ENCODE measurements at regions not wholly inside any gene's neighbourhood (a gene's known extent, or its start where the extent isn't known, plus 50 kb on each side); places are given as distances from the start of the nearest gene placed in this dataset.
"Not testable (repeated sequence)": the region's sequence is repeated elsewhere in the genome, so short reads cannot be mapped to it uniquely, and the experiment has no call there.

GRCh38 chr2:154582694-154583093 lies 115.8 kb upstream of the KCNJ3 start:
- not testable (repeated sequence) for DNase-seq (ENCODE audit: low read depth)

GRCh38 chr2:154583274-154583673 lies 115.2 kb upstream of the KCNJ3 start:
- DNase-seq (ENCODE audit: low read depth), result not testable (repeated sequence)

DNA sequence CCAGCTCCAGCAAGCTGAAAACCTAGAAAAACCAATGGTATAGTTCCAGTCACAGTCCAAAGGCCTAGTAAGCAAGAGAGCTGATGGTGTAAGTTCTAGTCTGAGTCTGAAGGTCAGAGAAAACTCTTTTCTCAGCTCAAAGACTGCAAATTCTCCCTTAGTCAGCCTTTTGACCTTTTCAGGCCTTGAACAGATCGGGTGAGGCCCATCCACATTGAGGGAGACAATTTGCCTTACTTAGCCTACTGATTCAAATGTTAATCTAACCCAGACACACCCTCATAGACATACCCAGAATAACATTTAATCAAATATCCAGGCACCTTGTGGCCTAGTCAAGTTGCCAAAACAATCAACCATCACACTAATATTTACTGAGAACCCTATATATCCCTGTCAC lies 110.8 kb upstream of the KCNJ3 start:
- no peak for DNase-seq (ENCODE audit: low read depth)

DNA sequence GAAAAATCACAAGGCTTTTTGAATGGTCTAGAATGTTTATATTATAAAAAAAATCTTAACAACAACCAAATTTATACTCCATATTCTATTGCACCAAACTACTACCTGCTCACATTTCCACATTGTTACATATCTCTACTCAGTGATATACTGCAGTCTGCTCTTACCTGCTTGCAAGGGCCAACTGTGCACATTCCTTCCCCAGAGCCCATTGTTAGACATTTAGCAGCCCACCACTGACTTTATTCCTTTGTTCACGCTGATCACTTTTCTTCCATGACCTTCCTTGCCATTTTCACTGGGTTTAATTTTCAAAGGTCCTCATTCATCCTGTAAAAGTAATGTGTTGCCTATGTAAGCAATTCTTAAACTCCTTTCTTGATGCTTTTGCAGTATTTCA lies 109.7 kb upstream of the KCNJ3 start:
- no peak for DNase-seq (ENCODE audit: low read depth)

- no peak for DNase-seq (ENCODE audit: low read depth)
Observed at GRCh38 chr2:154589514-154589913, 109.0 kb upstream of the KCNJ3 start.

DNA sequence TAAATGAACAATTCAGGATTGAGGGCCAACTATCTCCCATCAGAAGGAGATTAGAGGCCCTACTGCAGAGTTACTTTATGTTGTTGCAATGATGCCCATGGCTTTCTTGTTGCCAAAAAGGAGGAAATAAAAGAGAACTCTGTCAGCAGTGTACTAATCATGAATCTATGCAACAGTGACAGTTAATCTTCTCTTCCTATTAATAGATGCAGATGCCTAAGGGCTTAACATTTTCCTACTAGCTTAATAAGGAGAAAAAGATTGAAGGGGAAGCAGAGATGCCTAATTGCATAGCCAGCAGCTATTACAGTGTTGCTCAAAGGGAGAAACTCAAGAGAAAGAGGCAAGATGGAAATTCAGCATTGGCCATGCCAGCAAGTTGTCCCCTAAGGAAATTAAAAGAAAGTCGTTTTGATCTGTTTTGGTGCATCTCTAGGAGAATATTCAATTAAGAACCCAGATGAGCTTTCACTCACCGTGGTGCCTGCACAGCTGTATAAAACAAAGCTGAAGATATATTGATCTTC lies 107.1 kb upstream of the KCNJ3 start:
- no peak for DNase-seq (ENCODE audit: low read depth)

- no peak for DNase-seq (ENCODE audit: low read depth)
Observed at GRCh38 chr2:154599189-154599588, 99.3 kb upstream of the KCNJ3 start.

- DNase-seq (ENCODE audit: low read depth), result no peak
Observed at GRCh38 chr2:154600927-154601494, 97.5 kb upstream of the KCNJ3 start.

GRCh38 chr2:154603682-154604081 lies 94.8 kb upstream of the KCNJ3 start:
- no peak for DNase-seq (ENCODE audit: low read depth)

DNA sequence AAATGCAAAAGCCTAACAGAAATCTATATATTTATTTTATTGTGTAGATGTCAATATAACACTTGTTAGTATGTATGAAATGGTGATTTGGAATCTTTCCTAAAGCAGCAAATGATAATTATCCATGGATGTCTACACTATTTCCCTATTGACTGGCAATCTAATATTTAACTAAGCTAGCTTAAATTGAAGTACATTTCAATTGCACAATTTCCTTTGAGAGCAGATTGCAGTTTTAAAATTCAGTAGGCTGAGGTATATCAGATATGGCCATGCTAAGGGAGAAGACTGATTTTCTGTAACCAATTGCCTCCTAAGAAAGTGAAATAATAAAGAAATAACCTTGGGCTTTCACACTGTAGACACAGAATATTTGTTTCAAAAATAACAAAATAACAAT lies 90.1 kb upstream of the KCNJ3 start:
- no peak for DNase-seq (ENCODE audit: low read depth)

- no peak for DNase-seq (ENCODE audit: low read depth)
Observed at GRCh38 chr2:154614906-154615305, 83.6 kb upstream of the KCNJ3 start.

DNA sequence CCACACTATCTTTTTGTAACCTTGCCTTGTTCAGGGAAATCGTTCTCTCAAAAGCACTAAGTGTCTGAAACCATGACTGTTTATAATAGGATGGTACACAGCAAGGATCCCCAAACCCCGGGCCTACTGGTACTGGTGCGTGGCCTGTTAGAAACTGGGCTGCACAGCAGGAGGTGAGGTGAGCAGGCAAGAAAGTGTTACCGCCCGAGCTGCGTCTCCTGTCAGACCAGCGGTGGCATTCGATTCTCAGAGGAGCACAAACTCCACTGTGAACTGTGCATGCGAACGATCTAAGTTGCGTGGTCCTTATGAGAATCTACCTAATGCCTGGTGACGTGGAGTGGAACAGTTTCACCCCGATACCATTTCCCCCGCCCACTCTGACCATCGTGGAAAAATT lies 81.8 kb upstream of the KCNJ3 start:
- DNase-seq (ENCODE audit: low read depth), result no peak

GRCh38 chr2:154620471-154620870 lies 78.0 kb upstream of the KCNJ3 start:
- DNase-seq (ENCODE audit: low read depth), result no peak

GRCh38 chr2:154623819-154624218 lies 74.7 kb upstream of the KCNJ3 start:
- DNase-seq (ENCODE audit: low read depth), result peak; percentile 13

DNA sequence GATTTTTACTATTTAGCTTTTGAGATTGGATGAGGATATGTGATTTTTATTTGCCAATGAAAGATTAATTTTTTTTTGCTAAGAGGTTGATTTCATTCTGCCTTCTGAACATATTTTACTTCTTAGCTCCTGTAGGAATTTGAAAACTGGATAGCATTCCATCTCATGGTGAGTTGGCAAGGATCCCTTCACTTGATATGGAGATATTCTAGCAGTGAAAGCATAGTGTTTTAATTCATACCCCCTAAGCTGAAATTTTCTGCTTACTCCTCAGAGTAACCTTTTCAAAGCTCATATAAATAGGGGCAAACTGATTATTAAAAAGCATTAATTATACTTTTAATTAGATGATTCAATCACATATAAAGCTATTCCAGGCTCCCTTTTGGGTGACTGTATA lies 61.0 kb upstream of the KCNJ3 start:
- no peak for DNase-seq (ENCODE audit: low read depth)

DNA sequence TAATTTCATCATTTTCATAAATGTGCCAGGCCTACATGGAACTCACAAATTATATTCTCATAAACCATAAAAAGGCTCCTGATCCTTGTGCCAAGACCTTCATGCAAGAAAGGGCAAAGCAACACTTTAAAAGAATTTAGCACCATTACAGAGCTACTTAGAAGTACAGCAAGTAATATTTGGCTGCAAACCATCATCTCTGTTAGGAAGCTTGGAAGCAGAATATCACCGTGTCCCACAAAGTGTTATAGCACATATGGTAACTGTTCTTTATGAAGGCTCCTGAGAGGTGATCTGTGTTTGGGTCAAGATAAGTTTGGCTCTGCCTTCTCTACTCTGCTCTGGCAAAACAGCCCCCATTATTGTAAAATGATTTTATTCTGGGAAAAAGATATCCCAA lies 59.7 kb upstream of the KCNJ3 start:
- no peak for DNase-seq (ENCODE audit: low read depth)

GRCh38 chr2:154640000-154640399 lies 58.5 kb upstream of the KCNJ3 start:
- DNase-seq (ENCODE audit: low read depth), result no peak

Data from fibroblast of the conjunctiva (primary cell).